ENCODE measurements at regions not wholly inside any gene's neighbourhood (a gene's known extent, or its start where the extent isn't known, plus 50 kb on each side); places are given as distances from the start of the nearest gene placed in this dataset.

GRCh38 chr13:68506888-68507551 is 1276.9 kb upstream of the PCDH9 start:
- Histone ChIP-seq H3K27me3 (ENCODE audit: insufficient read depth, low read length) (no peaks in the 10 kb centered on the region), H3K36me3 (ENCODE audit: insufficient read depth, low read length) (no peaks in the 10 kb centered on the region), H3K9ac (ENCODE audit: low read length) (no peak overlapping the region), H3K4me1 (ENCODE audit: insufficient read depth, low read length) (no peaks in the 10 kb centered on the region), H3K4me3 (ENCODE audit: insufficient read depth, low read depth, low read length) (no peak overlapping the region), H3K9me3 (ENCODE audit: insufficient read depth, low read depth, low read length) (no peaks in the 10 kb centered on the region), H4K20me1 (ENCODE audit: insufficient read depth, low read length) (no peaks in the 10 kb centered on the region), H3K79me2 (ENCODE audit: insufficient read depth, low read length) (no peaks in the 10 kb centered on the region), H3K27ac (ENCODE audit: low read depth, low read length) (no peak overlapping the region), H2AFZ (ENCODE audit: low read depth, low read length) (no peak overlapping the region), H3K4me2 (ENCODE audit: low read length) (no peak overlapping the region)
- Mint-ChIP-seq H3K4me3 (ENCODE audit: unreplicated experiment) (no peak overlapping the region), H3K27ac (ENCODE audit: unreplicated experiment) (no peak overlapping the region), H3K27me3 (ENCODE audit: low read depth, unreplicated experiment) (no peaks in the 10 kb centered on the region), H3K9me3 (ENCODE audit: unreplicated experiment) (no peaks in the 10 kb centered on the region), H3K4me1 (ENCODE audit: low read depth, unreplicated experiment) (no peaks in the 10 kb centered on the region), H3K36me3 (ENCODE audit: low read depth, unreplicated experiment) (no peaks in the 10 kb centered on the region)
- no peak for TF ChIP-seq EZH2 (IDR thresholded peaks at IDR 0.05; ENCODE audit: insufficient read depth, low read length)
- TF ChIP-seq CTCF (IDR thresholded peaks at IDR 0.05; ENCODE audit: insufficient read depth, low read depth, low read length), result no peak
- DNase-seq (ENCODE audit: low read depth) (no peak), FAIRE-seq (no peak)

DNA sequence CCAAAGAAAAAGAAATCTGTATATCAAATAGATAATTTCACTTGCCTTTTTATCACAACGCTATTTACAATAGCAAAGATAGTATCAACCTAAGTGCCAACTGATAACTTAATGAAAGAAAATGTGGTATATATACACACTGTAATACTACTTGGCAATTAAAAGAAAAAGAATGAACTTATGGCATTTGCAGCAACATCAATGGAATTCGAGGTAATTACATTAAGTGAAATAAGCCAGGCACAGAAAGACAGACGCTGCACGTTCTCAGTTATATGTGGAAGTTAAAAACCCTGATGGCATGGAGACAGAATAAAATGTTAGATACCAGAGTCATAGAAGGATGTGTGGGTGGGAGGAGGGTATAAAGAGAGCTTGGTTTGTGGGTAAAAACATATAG is 1260.5 kb upstream of the PCDH9 start:
- Mint-ChIP-seq H3K4me3 (ENCODE audit: unreplicated experiment) (no peak overlapping the region), H3K36me3 (ENCODE audit: low read depth, unreplicated experiment) (no peaks in the 10 kb centered on the region), H3K4me1 (ENCODE audit: low read depth, unreplicated experiment) (no peaks in the 10 kb centered on the region), H3K9me3 (ENCODE audit: unreplicated experiment) (no peaks in the 10 kb centered on the region), H3K27me3 (ENCODE audit: low read depth, unreplicated experiment) (no peaks in the 10 kb centered on the region), H3K27ac (ENCODE audit: unreplicated experiment) (no peak overlapping the region)
- Histone ChIP-seq H3K79me2 (ENCODE audit: insufficient read depth, low read length) (no peaks in the 10 kb centered on the region), H3K9ac (ENCODE audit: low read length) (no peak overlapping the region), H3K27ac (ENCODE audit: low read depth, low read length) (no peak overlapping the region), H2AFZ (ENCODE audit: low read depth, low read length) (no peak overlapping the region), H3K36me3 (ENCODE audit: insufficient read depth, low read length) (no peaks in the 10 kb centered on the region), H3K27me3 (ENCODE audit: insufficient read depth, low read length) (no peaks in the 10 kb centered on the region), H4K20me1 (ENCODE audit: insufficient read depth, low read length) (no peaks in the 10 kb centered on the region), H3K9me3 (ENCODE audit: insufficient read depth, low read depth, low read length) (no peaks in the 10 kb centered on the region), H3K4me2 (ENCODE audit: low read length) (no peak overlapping the region), H3K4me1 (ENCODE audit: insufficient read depth, low read length) (no peaks in the 10 kb centered on the region), H3K4me3 (ENCODE audit: insufficient read depth, low read depth, low read length) (no peak overlapping the region)
- FAIRE-seq (no peak), DNase-seq (ENCODE audit: low read depth) (no peak)
- no peak for TF ChIP-seq CTCF (IDR thresholded peaks at IDR 0.05; ENCODE audit: insufficient read depth, low read depth, low read length)
- TF ChIP-seq EZH2 (IDR thresholded peaks at IDR 0.05; ENCODE audit: insufficient read depth, low read length), result no peak

DNA sequence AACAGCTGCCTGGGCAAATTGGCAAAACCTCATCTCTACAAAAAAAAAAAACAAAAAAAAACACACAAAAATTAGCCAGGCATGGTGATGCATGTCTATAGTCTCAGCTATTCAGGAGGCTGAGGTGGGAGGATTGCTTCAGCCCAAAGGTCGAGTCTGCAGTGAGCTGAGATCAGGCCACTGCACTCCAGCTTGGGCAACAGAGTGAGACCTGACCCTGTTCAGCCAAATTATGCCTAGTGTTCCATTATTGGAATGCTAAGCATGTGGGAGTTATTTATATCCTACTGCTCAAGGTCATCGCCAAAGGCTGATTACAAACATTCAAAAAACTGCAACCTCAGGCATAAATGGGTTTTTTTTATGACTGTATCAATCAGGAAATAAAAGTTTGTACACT is 1251.0 kb upstream of the PCDH9 start:
- no peaks in the 10 kb centered on the region for H3K9me3 Mint-ChIP-seq (ENCODE audit: unreplicated experiment)
- no peak for FAIRE-seq

More for the DNA sequence above, 1251.0 kb upstream of the PCDH9 start:
- no peaks in the 10 kb centered on the region for H3K79me2 ChIP-seq (ENCODE audit: insufficient read depth, low read length)
- no peak for TF ChIP-seq EZH2 (IDR thresholded peaks at IDR 0.05; ENCODE audit: insufficient read depth, low read length)
- TF ChIP-seq CTCF (IDR thresholded peaks at IDR 0.05; ENCODE audit: insufficient read depth, low read depth, low read length), result no peak
- H3K9me3 ChIP-seq (ENCODE audit: insufficient read depth, low read depth, low read length), result no peaks in the 10 kb centered on the region
- Mint-ChIP-seq H3K36me3 (ENCODE audit: low read depth, unreplicated experiment) (no peaks in the 10 kb centered on the region), H3K27me3 (ENCODE audit: low read depth, unreplicated experiment) (no peaks in the 10 kb centered on the region), H3K4me3 (ENCODE audit: unreplicated experiment) (no peak overlapping the region), H3K27ac (ENCODE audit: unreplicated experiment) (no peak overlapping the region), H3K4me1 (ENCODE audit: low read depth, unreplicated experiment) (peaks cover 4% of the 10 kb centered on the region)
- H3K4me2 ChIP-seq (ENCODE audit: low read length), result no peak overlapping the region
- H3K4me1 ChIP-seq (ENCODE audit: insufficient read depth, low read length), result no peaks in the 10 kb centered on the region
- H3K4me3 ChIP-seq (ENCODE audit: insufficient read depth, low read depth, low read length), result no peak overlapping the region
- no peaks in the 10 kb centered on the region for H4K20me1 ChIP-seq (ENCODE audit: insufficient read depth, low read length)
- no peaks in the 10 kb centered on the region for H3K36me3 ChIP-seq (ENCODE audit: insufficient read depth, low read length)
- no peak overlapping the region for H2AFZ ChIP-seq (ENCODE audit: low read depth, low read length)
- DNase-seq (ENCODE audit: low read depth), result no peak
- no peak overlapping the region for H3K9ac ChIP-seq (ENCODE audit: low read length)
- H3K27ac ChIP-seq (ENCODE audit: low read depth, low read length), result no peak overlapping the region
- H3K27me3 ChIP-seq (ENCODE audit: insufficient read depth, low read length), result no peaks in the 10 kb centered on the region
